ENCODE measurements at regions not wholly inside any gene's neighbourhood (a gene's known extent, or its start where the extent isn't known, plus 50 kb on each side); places are given as distances from the start of the nearest gene placed in this dataset.

DNA sequence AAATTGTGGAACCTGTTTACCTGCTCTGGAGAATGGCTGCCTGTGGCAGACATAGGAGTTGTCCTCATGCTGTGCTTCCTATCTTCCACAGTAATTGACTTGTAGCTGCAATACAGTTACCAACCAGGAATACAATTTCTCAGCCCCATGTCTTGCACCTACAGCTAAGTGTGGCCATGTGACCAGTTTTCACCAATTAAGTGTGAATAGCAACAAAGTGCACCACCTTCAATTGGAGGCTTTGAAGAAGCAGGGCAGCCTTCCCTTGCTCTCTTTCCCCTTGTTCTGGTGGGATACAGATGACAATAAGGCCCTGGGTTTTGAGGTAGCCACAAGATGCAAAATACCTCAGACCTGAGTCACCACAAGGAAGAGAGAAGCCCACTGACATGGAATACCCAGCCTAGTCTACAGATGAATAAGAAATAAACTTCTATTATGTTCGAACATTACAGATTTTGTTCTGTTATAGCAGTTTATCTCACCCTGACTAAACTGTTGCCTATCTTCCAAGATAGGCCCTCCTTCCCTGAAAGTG lies 70.2 kb upstream of the S1PR1 start:
- Mint-ChIP-seq H3K4me3 (no peak overlapping the region), H3K27me3 (ENCODE audit: low read depth) (no peaks in the 10 kb centered on the region), H3K9me3 (no peaks in the 10 kb centered on the region), H3K27ac (no peak overlapping the region), H3K36me3 (ENCODE audit: low read depth) (no peaks in the 10 kb centered on the region), H3K4me1 (no peaks in the 10 kb centered on the region)
- TF ChIP-seq, protein P1, sequence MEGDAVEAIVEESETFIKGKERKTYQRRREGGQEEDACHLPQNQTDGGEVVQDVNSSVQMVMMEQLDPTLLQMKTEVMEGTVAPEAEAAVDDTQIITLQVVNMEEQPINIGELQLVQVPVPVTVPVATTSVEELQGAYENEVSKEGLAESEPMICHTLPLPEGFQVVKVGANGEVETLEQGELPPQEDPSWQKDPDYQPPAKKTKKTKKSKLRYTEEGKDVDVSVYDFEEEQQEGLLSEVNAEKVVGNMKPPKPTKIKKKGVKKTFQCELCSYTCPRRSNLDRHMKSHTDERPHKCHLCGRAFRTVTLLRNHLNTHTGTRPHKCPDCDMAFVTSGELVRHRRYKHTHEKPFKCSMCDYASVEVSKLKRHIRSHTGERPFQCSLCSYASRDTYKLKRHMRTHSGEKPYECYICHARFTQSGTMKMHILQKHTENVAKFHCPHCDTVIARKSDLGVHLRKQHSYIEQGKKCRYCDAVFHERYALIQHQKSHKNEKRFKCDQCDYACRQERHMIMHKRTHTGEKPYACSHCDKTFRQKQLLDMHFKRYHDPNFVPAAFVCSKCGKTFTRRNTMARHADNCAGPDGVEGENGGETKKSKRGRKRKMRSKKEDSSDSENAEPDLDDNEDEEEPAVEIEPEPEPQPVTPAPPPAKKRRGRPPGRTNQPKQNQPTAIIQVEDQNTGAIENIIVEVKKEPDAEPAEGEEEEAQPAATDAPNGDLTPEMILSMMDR (IDR thresholded peaks at IDR 0.05; ENCODE audit: unreplicated experiment in 3 of 3) = no peak

DNA sequence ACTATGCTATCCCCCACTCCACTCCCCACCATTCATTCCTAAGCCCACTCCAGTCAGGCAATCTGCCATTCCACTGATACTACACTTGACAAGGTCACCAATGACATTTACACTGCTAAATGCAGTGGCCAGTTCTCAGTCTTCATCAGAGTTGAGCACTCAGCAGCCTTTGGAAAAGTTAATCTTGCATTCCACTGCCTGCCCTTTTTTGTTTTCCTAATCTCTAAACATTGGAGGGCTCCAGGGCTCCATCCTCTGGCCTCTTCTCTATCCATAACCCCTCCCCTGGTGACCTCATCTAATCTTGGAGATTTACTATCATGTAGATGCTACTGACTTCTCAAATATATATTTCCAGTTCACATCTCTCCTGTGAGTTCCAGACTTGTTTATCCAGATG lies 70.9 kb upstream of the S1PR1 start:
- Mint-ChIP-seq H3K27ac (no peak overlapping the region), H3K36me3 (ENCODE audit: low read depth) (no peaks in the 10 kb centered on the region), H3K27me3 (ENCODE audit: low read depth) (no peaks in the 10 kb centered on the region), H3K9me3 (peaks cover 2% of the 10 kb centered on the region), H3K4me3 (no peak overlapping the region), H3K4me1 (no peaks in the 10 kb centered on the region)
- TF ChIP-seq, protein P1 (IDR thresholded peaks at IDR 0.05; ENCODE audit: unreplicated experiment in 3 of 3) = no peak

DNA sequence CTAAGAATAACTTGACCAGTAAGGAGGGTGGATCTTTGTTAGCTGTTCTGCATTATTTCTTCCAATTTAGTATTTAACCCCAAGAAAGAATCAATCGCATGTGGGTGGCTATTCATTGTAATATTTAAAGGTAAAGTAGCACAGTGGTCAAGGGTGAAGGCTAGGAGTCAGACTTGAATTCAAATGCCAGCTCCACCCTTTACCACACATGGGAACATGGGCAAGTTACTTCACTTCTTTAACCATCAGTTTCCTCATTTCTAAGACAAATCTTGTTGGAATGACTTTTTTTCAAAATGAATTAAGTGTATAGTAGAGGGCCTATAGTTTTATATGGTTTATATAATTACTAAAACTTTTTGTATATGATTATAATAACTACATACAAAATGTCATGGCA lies 71.3 kb upstream of the S1PR1 start:
- H3K9me3 Mint-ChIP-seq = peaks cover 4% of the 10 kb centered on the region
- no peak overlapping the region for H3K4me3 Mint-ChIP-seq
- no peak overlapping the region for H3K27ac Mint-ChIP-seq
- H3K4me1 Mint-ChIP-seq = no peaks in the 10 kb centered on the region
- TF ChIP-seq, protein P1 (IDR thresholded peaks at IDR 0.05; ENCODE audit: unreplicated experiment in 3 of 3) = no peak
- H3K27me3 Mint-ChIP-seq (ENCODE audit: low read depth) = no peaks in the 10 kb centered on the region
- no peaks in the 10 kb centered on the region for H3K36me3 Mint-ChIP-seq (ENCODE audit: low read depth)

DNA sequence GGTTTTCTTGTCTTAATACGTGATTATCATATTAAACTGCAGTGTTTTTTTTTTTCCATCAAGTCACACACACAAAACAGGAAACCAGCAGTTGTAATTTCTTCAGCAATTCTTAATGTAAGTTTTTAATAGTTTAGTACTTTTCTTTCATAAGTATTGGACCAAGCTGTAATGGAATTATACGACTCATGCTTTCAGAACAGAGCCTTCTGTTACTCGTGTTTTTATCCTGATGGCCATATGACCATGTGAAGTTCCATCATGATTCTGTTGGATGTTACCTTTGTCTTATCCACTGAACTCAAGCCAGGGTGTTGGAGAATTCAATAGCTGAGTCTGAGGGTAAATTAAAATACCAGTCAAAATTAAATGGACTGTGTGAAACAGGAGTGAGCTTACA lies 72.0 kb upstream of the S1PR1 start:
- H3K27me3 Mint-ChIP-seq (ENCODE audit: low read depth) = no peaks in the 10 kb centered on the region
- TF ChIP-seq, protein P1 (IDR thresholded peaks at IDR 0.05; ENCODE audit: unreplicated experiment in 3 of 3) = no peak
- no peaks in the 10 kb centered on the region for H3K36me3 Mint-ChIP-seq (ENCODE audit: low read depth)
- no peaks in the 10 kb centered on the region for H3K4me1 Mint-ChIP-seq
- no peak overlapping the region for H3K4me3 Mint-ChIP-seq
- no peak overlapping the region for H3K27ac Mint-ChIP-seq
- peaks cover 4% of the 10 kb centered on the region for H3K9me3 Mint-ChIP-seq

DNA sequence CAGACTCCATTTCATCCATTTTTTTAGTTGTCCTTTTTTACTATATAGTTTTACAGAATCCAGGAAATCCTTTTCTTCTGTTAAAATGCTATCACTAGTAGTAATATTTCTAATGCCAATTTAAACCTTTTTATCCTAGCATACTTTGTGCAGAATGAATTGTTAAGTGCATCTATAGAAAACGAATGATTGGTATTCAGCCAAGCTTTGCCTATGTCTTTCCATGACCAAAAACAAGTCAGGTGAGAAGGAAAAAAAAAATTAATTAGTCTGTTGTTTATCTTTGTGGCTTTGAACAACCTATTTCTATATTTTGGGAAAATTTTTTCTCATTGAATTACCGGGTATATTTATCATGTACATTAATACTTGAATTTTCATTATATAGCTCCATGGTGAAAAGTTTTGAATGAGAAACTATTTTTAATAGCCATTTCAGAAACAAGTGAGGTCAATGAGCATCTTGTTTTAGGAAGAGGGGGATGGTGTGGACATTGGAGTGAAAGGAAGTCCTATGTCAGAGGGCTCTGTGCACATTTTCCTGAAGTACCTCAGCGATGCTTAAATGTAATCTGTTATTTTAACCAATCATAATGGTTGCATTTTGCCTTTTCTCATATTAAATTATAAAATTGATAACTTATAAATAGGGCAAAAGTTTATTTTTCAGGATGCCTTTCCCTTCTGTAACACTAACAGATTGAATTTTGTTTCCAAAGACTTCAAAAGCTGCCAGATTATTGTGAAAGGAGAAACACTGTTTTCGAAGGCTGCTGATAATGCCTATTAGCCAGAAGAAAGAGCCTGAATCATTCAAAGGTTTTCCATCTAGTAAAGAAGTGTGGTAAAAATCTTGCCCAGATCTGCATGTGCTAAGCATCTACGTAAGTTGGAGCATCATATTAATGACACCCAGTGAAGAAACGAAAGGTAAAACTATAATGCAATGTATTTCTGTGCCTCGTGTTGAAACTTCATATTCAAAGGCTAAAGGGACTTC lies 73.8 kb upstream of the S1PR1 start:
- Mint-ChIP-seq H3K9me3 (peaks cover 4% of the 10 kb centered on the region), H3K27ac (no peak overlapping the region), H3K36me3 (ENCODE audit: low read depth) (no peaks in the 10 kb centered on the region), H3K4me1 (no peaks in the 10 kb centered on the region), H3K27me3 (ENCODE audit: low read depth) (no peaks in the 10 kb centered on the region), H3K4me3 (no peak overlapping the region)
- TF ChIP-seq, protein P1 (IDR thresholded peaks at IDR 0.05; ENCODE audit: unreplicated experiment in 3 of 3) = no peak

Measured in nephron (organoid).